HUDEP-2 (cell line): ENCODE measurements at regions not wholly inside any gene's neighbourhood (a gene's known extent, or its start where the extent isn't known, plus 50 kb on each side); places are given as distances from the start of the nearest gene placed in this dataset.
"Not testable (repeated sequence)": the region's sequence is repeated elsewhere in the genome, so short reads cannot be mapped to it uniquely, and the experiment has no call there.

Experiments
- DNase-seq, 76 experiments: peaks; one replicate each; lab custom pipeline; 2025; ENCODE audit not compliant: unreplicated experiment in 76 of 76; lab: John Stamatoyannopoulos, UW

GRCh38 chr12:59158681-59159080, 238.4 kb upstream of the LRIG3 start:
- no peak for DNase-seq

DNA sequence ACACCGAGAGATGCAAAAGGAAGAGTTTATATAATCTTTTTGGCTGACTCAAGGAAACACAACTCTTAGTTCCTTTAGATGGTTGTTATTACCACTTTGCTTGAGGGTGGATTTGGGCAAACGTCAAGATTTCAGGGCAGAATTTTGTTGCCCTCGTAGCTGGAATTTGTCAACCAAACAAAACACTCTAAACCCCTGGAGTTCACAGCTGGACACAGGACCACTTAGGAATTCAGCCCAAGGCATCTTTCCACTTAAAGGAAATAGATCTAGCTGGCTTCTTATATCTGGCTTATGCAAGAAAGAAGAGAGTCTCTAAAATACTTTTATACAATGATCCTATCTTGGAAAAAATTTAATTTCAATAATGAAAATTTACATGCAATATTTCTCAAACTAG, 237.8 kb upstream of the LRIG3 start:
- no peak for DNase-seq

- no peak for DNase-seq
These were observed 235.1 kb upstream of the LRIG3 start for GRCh38 chr12:59155448-59155847.

DNA sequence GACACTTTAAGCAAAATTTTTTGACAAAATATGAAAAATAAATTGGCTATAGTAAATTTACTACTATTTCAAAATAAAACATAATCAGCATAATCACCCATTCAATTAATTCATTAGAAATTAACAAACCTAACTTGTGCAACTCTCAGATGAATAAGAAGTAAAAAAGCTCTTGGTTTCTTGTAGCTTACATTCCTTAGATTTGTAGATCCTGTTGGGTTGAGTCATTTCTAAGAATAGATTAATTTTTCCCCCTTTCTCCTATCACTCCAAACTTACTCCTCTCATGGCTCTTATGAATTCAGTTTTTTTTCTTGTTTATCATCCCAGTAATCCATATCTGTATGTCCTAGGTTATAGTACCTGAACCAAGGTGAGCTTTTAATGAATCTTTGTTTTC, 230.9 kb upstream of the LRIG3 start:
- no peak for DNase-seq

- DNase-seq: peak in 37 of 76 experiments; percentile 1 to 75 (median 53)
These were observed 229.8 kb upstream of the LRIG3 start for GRCh38 chr12:59149995-59150642.

DNA sequence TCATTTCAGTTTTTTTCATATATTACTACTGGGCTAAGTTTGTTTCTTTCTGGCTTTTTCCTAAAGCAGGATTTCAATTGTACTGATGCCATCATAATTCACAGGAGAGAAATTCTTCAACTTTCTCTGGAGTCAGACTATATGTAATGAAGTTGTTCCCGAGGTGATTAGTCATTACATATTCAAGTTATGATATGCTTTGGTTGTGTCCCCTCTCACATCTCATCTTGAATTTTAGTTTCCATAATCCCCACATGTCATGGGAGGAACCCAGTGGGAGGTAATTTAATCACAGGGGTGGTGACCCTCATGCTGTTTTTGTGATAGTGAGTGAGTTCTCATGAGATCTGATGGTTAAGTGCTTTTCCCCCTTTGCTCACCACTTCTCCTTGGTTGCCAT, 227.5 kb upstream of the LRIG3 start:
- DNase-seq: no peak

GRCh38 chr12:59142183-59142790, 222.0 kb upstream of the LRIG3 start:
- no peak for DNase-seq

DNA sequence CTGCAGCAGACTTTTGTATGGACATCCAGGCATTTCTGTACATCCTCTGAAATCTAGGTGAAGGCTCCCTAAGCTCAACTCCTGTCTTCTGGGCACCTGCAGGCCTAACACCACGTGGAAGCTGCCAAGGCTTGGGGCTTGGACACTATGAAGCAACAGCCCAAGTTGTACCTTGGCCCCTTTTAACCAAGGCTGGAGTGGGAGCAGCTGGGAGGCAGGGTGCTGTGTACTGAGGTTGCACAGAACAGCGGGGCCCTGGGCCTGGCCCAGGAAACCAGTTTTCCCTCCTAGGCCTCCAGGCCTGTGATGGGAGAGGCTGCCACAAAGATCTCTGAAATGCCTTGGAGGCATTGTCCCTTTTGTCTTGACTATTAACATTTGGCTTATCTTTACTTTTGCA, 214.4 kb upstream of the LRIG3 start:
- no peak for DNase-seq

GRCh38 chr12:59131462-59131861, 211.2 kb upstream of the LRIG3 start:
- no peak for DNase-seq

DNA sequence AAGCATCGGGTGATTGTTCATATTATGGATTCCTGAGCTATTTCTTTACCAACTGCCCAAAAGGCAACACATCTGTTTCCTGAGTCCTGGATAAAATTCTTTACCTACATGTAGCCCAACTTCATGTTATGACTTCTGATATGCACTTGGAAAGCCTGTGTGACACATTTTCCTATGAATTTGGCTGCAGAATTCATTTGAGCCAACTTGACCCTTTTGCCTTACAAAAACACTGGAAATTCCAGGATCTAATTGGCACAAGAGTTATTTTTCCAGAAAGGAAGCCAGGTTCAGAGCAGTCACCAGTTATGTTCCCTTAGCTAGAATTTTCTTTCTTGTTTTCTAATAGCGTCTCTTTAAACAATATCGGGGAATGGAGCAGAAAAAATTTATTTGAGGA, 202.5 kb upstream of the LRIG3 start:
- DNase-seq: no peak

DNA sequence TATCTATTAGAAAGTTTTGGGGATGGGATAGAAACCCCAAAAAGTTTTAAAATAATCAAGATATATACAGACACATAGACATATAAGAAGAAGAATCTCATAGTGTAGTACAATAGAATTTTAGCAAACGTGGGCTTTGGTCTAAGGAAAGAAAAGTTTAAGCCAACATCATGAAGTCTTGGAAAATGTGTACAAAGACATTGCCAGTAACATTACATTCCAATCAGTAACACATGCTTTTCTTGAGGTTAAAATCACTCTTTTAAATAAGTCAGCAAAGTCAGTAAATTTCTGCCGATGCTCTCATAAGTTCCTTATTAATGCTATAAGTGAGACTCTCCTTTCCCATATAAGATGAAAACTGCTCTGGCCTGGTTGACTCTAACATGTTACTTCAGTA, 201.1 kb upstream of the LRIG3 start:
- no peak for DNase-seq

DNA sequence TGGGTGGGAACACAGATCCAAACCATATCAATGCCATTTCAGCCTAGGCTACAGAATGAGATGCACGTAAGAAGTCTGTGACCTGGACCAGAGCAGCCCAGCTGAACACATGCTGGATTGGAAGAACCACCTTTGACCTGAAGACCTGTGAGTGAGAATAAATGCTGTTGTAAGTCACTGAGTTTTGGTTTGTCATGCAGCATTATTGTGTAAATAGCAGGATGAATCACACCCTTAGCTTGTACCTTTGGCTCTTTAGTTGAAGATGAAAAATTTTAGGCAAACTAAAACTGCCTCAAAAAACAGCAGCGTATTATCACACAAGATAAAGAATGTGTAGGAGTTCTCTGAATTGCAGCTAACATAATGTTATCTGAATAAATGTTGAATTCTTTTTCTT, 199.4 kb upstream of the LRIG3 start:
- no peak for DNase-seq

DNA sequence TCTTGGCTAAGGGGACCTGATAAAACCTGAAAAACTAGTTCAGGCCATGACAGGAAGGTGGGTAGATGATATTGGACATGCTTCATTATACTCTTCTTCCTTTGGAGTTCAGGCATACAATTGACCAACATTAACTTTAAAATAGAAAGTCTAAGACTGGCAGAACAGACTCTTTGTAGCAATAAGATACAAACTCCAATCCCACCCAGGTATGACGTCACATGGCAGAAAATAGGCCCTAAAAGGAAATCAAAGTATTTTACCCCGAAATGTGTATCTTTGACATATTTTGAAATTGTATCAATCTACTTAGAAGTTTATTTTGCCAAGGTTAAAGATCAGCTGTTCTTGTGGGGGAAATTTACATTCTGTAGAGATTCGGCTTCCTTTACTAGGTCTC, 198.1 kb upstream of the LRIG3 start:
- no peak for DNase-seq

GRCh38 chr12:59115995-59116394, 195.7 kb upstream of the LRIG3 start:
- no peak for DNase-seq

DNA sequence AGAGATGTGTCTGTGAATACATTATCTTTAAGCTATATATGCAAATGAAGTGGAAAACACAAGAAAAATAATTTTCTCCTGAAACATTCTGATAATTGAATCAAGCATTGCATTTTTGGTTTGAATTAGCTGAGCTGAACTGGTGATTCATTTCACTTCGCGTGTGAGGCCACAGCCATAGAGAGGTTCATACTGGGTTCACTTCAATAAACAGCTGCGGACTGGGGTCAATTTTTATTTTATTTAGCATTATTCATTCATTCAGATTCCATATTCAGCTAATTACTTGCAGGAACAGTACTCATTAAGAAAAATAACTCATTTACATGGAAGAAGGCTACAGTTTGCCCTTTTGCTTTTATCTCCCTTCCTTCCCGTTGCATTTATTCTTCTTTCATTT, 195.2 kb upstream of the LRIG3 start:
- DNase-seq: no peak

DNA sequence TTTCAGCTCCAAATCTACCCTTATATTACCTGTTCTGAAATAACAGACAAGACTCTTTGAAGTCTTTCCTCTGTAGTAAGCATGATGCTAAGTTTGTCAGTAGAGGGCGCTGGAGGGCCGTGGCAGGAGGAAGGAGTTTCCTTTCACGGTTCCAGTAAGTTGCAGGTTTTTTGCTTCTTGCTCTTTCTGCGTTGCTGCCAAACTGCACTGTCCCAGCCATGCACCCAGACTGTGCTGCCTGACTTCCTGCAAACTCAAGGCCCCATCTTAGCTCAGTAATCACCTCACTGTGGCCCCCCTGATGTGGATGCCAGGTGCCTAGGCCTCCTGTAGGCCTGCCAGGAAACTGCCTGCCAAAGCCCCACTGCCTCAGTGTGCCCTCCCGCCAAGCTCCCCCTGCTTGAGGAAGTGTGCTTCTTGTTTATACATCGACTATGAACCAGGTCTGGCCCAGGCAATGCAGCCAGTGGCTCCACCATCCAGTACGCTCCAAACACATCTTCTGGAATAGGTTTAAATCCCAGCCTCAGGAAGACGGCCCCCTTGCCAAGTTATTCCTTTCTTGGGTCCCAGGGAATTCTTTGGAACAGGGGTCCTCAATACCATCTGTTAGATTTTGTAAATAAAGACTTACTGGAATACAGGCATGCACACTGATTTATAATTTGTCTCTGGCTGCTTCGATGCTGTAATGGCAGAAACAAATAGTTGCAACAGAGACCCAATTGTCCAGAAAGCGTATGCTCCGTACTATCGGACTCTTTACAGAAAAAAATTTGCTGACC, 193.7 kb upstream of the LRIG3 start:
- peak in 60 of 76 experiments; percentile 1 to 71 (median 30) for DNase-seq

GRCh38 chr12:59111851-59112250, 191.5 kb upstream of the LRIG3 start:
- no peak for DNase-seq

DNA sequence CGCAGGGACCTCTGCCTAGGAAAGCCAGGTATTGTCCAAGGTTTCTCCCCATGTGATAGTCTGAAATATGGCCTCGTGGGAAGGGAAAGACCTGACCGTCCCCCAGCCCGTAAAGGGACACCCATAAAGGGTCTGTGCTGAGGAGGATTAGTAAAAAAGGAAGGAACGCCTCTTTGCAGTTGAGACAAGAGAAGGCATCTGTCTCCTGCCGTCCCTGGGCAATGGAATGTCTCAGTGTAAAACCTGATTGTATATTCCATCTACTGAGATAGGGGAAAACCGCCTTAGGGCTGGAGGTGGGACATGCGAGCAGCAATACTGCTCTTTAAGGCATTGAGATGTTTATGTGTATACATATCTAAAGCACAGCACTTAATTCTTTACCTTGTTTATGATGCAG, 188.2 kb upstream of the LRIG3 start:
- DNase-seq: not testable (repeated sequence)

DNA sequence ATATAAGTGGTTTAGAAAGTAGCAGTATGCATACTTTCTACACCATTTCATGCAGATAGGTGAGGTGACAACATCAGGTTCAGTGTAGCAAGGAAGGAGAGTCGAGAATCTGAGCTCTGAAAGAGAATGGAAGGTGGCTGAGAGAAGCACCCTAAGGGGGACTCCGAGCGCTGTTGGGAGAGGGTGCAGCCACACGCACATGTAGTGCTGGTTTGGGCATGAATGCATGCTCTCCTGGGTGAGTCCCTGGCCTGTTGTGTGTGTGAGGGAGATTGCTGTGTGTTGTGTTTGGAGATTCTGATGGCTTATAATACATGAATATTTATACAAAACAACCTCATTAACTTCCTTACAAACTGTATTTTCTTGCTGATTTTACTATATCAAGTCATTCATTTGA, 180.3 kb upstream of the LRIG3 start:
- no peak for DNase-seq

GRCh38 chr12:59097876-59098275, 177.6 kb upstream of the LRIG3 start:
- no peak for DNase-seq

DNA sequence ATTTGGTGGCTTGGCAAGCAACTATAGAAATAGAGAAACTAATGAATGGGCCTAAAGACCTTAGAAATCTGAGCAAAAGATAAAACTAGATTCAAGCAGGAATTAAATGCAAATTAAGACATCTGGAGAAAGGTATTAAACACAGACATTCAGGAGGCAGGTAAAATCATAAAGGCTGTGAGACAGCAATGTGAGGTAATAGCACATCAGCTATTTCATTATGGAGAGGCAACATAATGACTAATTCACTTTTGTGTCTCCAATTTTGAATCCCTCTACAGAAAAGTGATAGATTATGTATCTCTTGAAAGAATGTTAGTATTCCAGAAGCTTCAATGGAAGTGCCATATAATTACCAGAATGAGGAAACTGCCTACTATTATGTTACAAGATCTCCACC, 175.9 kb upstream of the LRIG3 start:
- DNase-seq: no peak
